ENCODE measurements at regions not wholly inside any gene's neighbourhood (a gene's known extent, or its start where the extent isn't known, plus 50 kb on each side); places are given as distances from the start of the nearest gene placed in this dataset.

GRCh38 chr3:139120086-139121056, 75.7 kb upstream of the PRR23C start:
- H3K79me1 ChIP-seq (ENCODE audit: insufficient read depth, low read depth, low read length, poor library complexity, severe bottlenecking): no peaks in the 10 kb centered on the region
- no peaks in the 10 kb centered on the region for H3K9me3 Mint-ChIP-seq
- H3K27ac Mint-ChIP-seq: no peak overlapping the region
- no peak overlapping the region for H3T11ph ChIP-seq (ENCODE audit: low read length)
- H2AK5ac ChIP-seq (ENCODE audit: insufficient read length, low read length): no peak overlapping the region
- H3K9me3 ChIP-seq (ENCODE audit: control insufficient read depth, low read depth, low read length): no peaks in the 10 kb centered on the region
- no peaks in the 10 kb centered on the region; the same call in 1 of the 2 replicates for H3K27me3 Mint-ChIP-seq (ENCODE audit: low read depth)
- H4K20me1 ChIP-seq (ENCODE audit: control insufficient read depth, insufficient read depth, insufficient read length): no peaks in the 10 kb centered on the region
- no peak overlapping the region for H3K27ac ChIP-seq (ENCODE audit: insufficient read length, low read depth, low read length)
- no peak overlapping the region for H2BK15ac ChIP-seq (ENCODE audit: low read depth, low read length)
- no peak overlapping the region for H3K23ac ChIP-seq (ENCODE audit: insufficient read length, low read depth, low read length)
- H3K4me2 ChIP-seq (ENCODE audit: insufficient read depth, insufficient read length, low read length): no peak overlapping the region
- no peak overlapping the region for H2BK12ac ChIP-seq (ENCODE audit: insufficient read length, low read depth, low read length)
- no peaks in the 10 kb centered on the region for H3K4me1 ChIP-seq (ENCODE audit: insufficient read depth, low read length)
- H3K4ac ChIP-seq (ENCODE audit: low read depth, low read length): no peak overlapping the region
- no peaks in the 10 kb centered on the region for H3K79me2 ChIP-seq (ENCODE audit: insufficient read depth, low read length)
- H3K27me3 ChIP-seq (ENCODE audit: insufficient read depth, low read length): no peaks in the 10 kb centered on the region
- H3K56ac ChIP-seq (ENCODE audit: insufficient read length, low read depth, low read length): no peak overlapping the region
- H2BK5ac ChIP-seq (ENCODE audit: insufficient read length, low read length): no peak overlapping the region
- H3K36me3 Mint-ChIP-seq (ENCODE audit: insufficient read depth in 1 of 3, low read depth in 3 of 3): no peaks in the 10 kb centered on the region
- H4K8ac ChIP-seq (replicated peaks; ENCODE audit: insufficient read length, low read depth, low read length): no peak overlapping the region
- no CpG with 5 or more reads among the region's 9 CpGs for WGBS (ENCODE audit: extremely low coverage, insufficient read length, low lambda C conversion rate)
- H3K14ac ChIP-seq (ENCODE audit: insufficient read depth, low read length): no peak overlapping the region
- no peak for DNase-seq
- no peak overlapping the region for H3K4me3 Mint-ChIP-seq
- no peaks in the 10 kb centered on the region for H3K23me2 ChIP-seq (ENCODE audit: insufficient read length, low read depth, low read length, poor library complexity, severe bottlenecking)
- no peak overlapping the region for H2BK120ac ChIP-seq (ENCODE audit: low read depth, low read length, poor library complexity, severe bottlenecking)
- no peak overlapping the region for H4K5ac ChIP-seq (ENCODE audit: insufficient read length, low read depth, low read length)
- H3K4me1 Mint-ChIP-seq: peaks cover 2 to 5% of the 10 kb centered on the region in 2 experiments; a peak in 3 of 4 replicates
- TF ChIP-seq, protein P1, sequence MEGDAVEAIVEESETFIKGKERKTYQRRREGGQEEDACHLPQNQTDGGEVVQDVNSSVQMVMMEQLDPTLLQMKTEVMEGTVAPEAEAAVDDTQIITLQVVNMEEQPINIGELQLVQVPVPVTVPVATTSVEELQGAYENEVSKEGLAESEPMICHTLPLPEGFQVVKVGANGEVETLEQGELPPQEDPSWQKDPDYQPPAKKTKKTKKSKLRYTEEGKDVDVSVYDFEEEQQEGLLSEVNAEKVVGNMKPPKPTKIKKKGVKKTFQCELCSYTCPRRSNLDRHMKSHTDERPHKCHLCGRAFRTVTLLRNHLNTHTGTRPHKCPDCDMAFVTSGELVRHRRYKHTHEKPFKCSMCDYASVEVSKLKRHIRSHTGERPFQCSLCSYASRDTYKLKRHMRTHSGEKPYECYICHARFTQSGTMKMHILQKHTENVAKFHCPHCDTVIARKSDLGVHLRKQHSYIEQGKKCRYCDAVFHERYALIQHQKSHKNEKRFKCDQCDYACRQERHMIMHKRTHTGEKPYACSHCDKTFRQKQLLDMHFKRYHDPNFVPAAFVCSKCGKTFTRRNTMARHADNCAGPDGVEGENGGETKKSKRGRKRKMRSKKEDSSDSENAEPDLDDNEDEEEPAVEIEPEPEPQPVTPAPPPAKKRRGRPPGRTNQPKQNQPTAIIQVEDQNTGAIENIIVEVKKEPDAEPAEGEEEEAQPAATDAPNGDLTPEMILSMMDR (conservative IDR thresholded peaks at IDR 0.05): no peak
- H2BK20ac ChIP-seq (ENCODE audit: low read depth, low read length, poor library complexity, severe bottlenecking): no peak overlapping the region
- no peak overlapping the region for H2AFZ ChIP-seq (ENCODE audit: low read length)
- H3K18ac ChIP-seq (ENCODE audit: insufficient read length, low read depth, low read length): no peak overlapping the region
- H3K9ac ChIP-seq (ENCODE audit: extremely low read depth, insufficient read length, low read length): no peak overlapping the region
- H4K91ac ChIP-seq (ENCODE audit: insufficient read length, low read depth, low read length): no peak overlapping the region
